Loucy (cell line): ENCODE measurements at regions not wholly inside any gene's neighbourhood (a gene's known extent, or its start where the extent isn't known, plus 50 kb on each side); places are given as distances from the start of the nearest gene placed in this dataset.

ENCODE experiments used
- CTCF ChIP-seq: fragments of 200-600 bp; sonication (generic); conservative IDR thresholded peaks from 2 replicates; pipeline ENCODE4 v1.5.1; 2014; ENCODE audit warnings: mild to moderate bottlenecking, antibody characterized with exemption, low read length
- EZH2phosphoT487 ChIP-seq: fragments of 200-600 bp; IDR thresholded peaks from 2 replicates; pipeline ENCODE4 v1.6.1; 2018; ENCODE audit warnings: antibody characterized with exemption, mild to moderate bottlenecking, moderate library complexity, borderline replicate concordance

GRCh38 chr3:10600296-10600714, 94.9 kb upstream of the ATP2B2 start:
- TF ChIP-seq CTCF (no peak), EZH2phosphoT487 (no peak)
